ENCODE measurements at regions not wholly inside any gene's neighbourhood (a gene's known extent, or its start where the extent isn't known, plus 50 kb on each side); places are given as distances from the start of the nearest gene placed in this dataset.

- peak overlapping the region; percentile 71 for H3K27ac ChIP-seq (ENCODE audit: low read depth, low read length)
Measured at GRCh38 chr2:181779288-181780021, 99.1 kb upstream of the NEUROD1 start.

GRCh38 chr2:181780047-181780651, 99.8 kb upstream of the NEUROD1 start:
- 43% methylated on average over 1 of the region's 1 CpG for WGBS (ENCODE audit: insufficient coverage)
- peak overlapping the region; percentile 71 for H3K27ac ChIP-seq (ENCODE audit: low read depth, low read length)
- DNase-seq (ENCODE audit: low read depth in 4 of 6, low spot score in 6 of 6), result peak in 4 of 6 donors; percentile 26 to 78 (median 36)

More at GRCh38 chr2:181779288-181780021, 99.1 kb upstream of the NEUROD1 start:
- Histone ChIP-seq H3K9me3 (ENCODE audit: control insufficient read depth, insufficient read depth, low read length) (no peaks in the 10 kb centered on the region), H3K4me1 (ENCODE audit: control insufficient read depth, insufficient read depth, low read length) (peaks cover 4% of the 10 kb centered on the region), H3K36me3 (ENCODE audit: control insufficient read depth, insufficient read depth, low read length) (no peaks in the 10 kb centered on the region), H3K27me3 (ENCODE audit: control insufficient read depth, insufficient read depth, low read length) (no peaks in the 10 kb centered on the region), H3K4me3 (ENCODE audit: low read depth, low read length) (no peak overlapping the region)
- no CpG with 5 or more reads among the region's 2 CpGs for WGBS (ENCODE audit: insufficient coverage)
- no peak for DNase-seq (ENCODE audit: low read depth in 4 of 6, low spot score in 6 of 6)

GRCh38 chr2:181780657-181781056, 100.3 kb upstream of the NEUROD1 start:
- no peaks in the 10 kb centered on the region for H3K27me3 ChIP-seq (ENCODE audit: control insufficient read depth, insufficient read depth, low read length)

More at GRCh38 chr2:181780047-181780651, 99.8 kb upstream of the NEUROD1 start:
- H3K9me3 ChIP-seq (ENCODE audit: control insufficient read depth, insufficient read depth, low read length), result no peaks in the 10 kb centered on the region
- no peak overlapping the region for H3K4me3 ChIP-seq (ENCODE audit: low read depth, low read length)
- H3K4me1 ChIP-seq (ENCODE audit: control insufficient read depth, insufficient read depth, low read length), result peaks cover 4% of the 10 kb centered on the region
- no peaks in the 10 kb centered on the region for H3K36me3 ChIP-seq (ENCODE audit: control insufficient read depth, insufficient read depth, low read length)
- no peaks in the 10 kb centered on the region for H3K27me3 ChIP-seq (ENCODE audit: control insufficient read depth, insufficient read depth, low read length)

GRCh38 chr2:181781078-181781786, 100.9 kb upstream of the NEUROD1 start:
- Histone ChIP-seq H3K9me3 (ENCODE audit: control insufficient read depth, insufficient read depth, low read length) (no peaks in the 10 kb centered on the region), H3K4me1 (ENCODE audit: control insufficient read depth, insufficient read depth, low read length) (peaks cover 4% of the 10 kb centered on the region), H3K27ac (ENCODE audit: low read depth, low read length) (peak overlapping the region; percentile 71), H3K27me3 (ENCODE audit: control insufficient read depth, insufficient read depth, low read length) (no peaks in the 10 kb centered on the region), H3K4me3 (ENCODE audit: low read depth, low read length) (no peak overlapping the region), H3K36me3 (ENCODE audit: control insufficient read depth, insufficient read depth, low read length) (no peaks in the 10 kb centered on the region)
- DNase-seq (ENCODE audit: low read depth in 4 of 6, low spot score in 6 of 6), result no peak

More at GRCh38 chr2:181780657-181781056, 100.3 kb upstream of the NEUROD1 start:
- peak overlapping the region; percentile 71 for H3K27ac ChIP-seq (ENCODE audit: low read depth, low read length)
- no peaks in the 10 kb centered on the region for H3K9me3 ChIP-seq (ENCODE audit: control insufficient read depth, insufficient read depth, low read length)
- no peak overlapping the region for H3K4me3 ChIP-seq (ENCODE audit: low read depth, low read length)
- no peak for DNase-seq (ENCODE audit: low read depth in 4 of 6, low spot score in 6 of 6)
- peaks cover 4% of the 10 kb centered on the region for H3K4me1 ChIP-seq (ENCODE audit: control insufficient read depth, insufficient read depth, low read length)
- H3K36me3 ChIP-seq (ENCODE audit: control insufficient read depth, insufficient read depth, low read length), result no peaks in the 10 kb centered on the region

GRCh38 chr2:181782660-181783059, 102.3 kb upstream of the NEUROD1 start:
- no peaks in the 10 kb centered on the region for H3K36me3 ChIP-seq (ENCODE audit: control insufficient read depth, insufficient read depth, low read length)
- no peak overlapping the region for H3K27ac ChIP-seq (ENCODE audit: low read depth, low read length)
- H3K27me3 ChIP-seq (ENCODE audit: control insufficient read depth, insufficient read depth, low read length), result no peaks in the 10 kb centered on the region
- DNase-seq (ENCODE audit: low read depth in 4 of 6, low spot score in 6 of 6), result peak in 1 of 6 donors; percentile 51
- no peak overlapping the region for H3K4me3 ChIP-seq (ENCODE audit: low read depth, low read length)
- peaks cover 4% of the 10 kb centered on the region for H3K4me1 ChIP-seq (ENCODE audit: control insufficient read depth, insufficient read depth, low read length)
- no peaks in the 10 kb centered on the region for H3K9me3 ChIP-seq (ENCODE audit: control insufficient read depth, insufficient read depth, low read length)

- WGBS (ENCODE audit: insufficient coverage), result no CpG with 5 or more reads among the region's 3 CpGs
- H3K4me3 ChIP-seq (ENCODE audit: low read depth, low read length), result no peak overlapping the region
Measured at GRCh38 chr2:181784556-181784955, 104.2 kb upstream of the NEUROD1 start.

GRCh38 chr2:181785691-181786344, 105.5 kb upstream of the NEUROD1 start:
- H3K4me1 ChIP-seq (ENCODE audit: control insufficient read depth, insufficient read depth, low read length), result peaks cover 4% of the 10 kb centered on the region
- no peaks in the 10 kb centered on the region for H3K27me3 ChIP-seq (ENCODE audit: control insufficient read depth, insufficient read depth, low read length)
- no CpG with 5 or more reads among the region's 2 CpGs for WGBS (ENCODE audit: insufficient coverage)

More at GRCh38 chr2:181784556-181784955, 104.2 kb upstream of the NEUROD1 start:
- Histone ChIP-seq H3K27me3 (ENCODE audit: control insufficient read depth, insufficient read depth, low read length) (no peaks in the 10 kb centered on the region), H3K9me3 (ENCODE audit: control insufficient read depth, insufficient read depth, low read length) (no peaks in the 10 kb centered on the region), H3K4me1 (ENCODE audit: control insufficient read depth, insufficient read depth, low read length) (peaks cover 4% of the 10 kb centered on the region), H3K27ac (ENCODE audit: low read depth, low read length) (no peak overlapping the region), H3K36me3 (ENCODE audit: control insufficient read depth, insufficient read depth, low read length) (no peaks in the 10 kb centered on the region)
- DNase-seq (ENCODE audit: low read depth in 4 of 6, low spot score in 6 of 6), result no peak

GRCh38 chr2:181786371-181787228, 104.9 kb upstream of the ITPRID2 start:
- Histone ChIP-seq H3K4me3 (ENCODE audit: low read depth, low read length) (no peak overlapping the region), H3K27ac (ENCODE audit: low read depth, low read length) (no peak overlapping the region), H3K4me1 (ENCODE audit: control insufficient read depth, insufficient read depth, low read length) (no peaks in the 10 kb centered on the region), H3K9me3 (ENCODE audit: control insufficient read depth, insufficient read depth, low read length) (no peaks in the 10 kb centered on the region), H3K27me3 (ENCODE audit: control insufficient read depth, insufficient read depth, low read length) (no peaks in the 10 kb centered on the region), H3K36me3 (ENCODE audit: control insufficient read depth, insufficient read depth, low read length) (no peaks in the 10 kb centered on the region)
- WGBS (ENCODE audit: insufficient coverage), result 100% methylated on average over 2 of the region's 4 CpGs
- DNase-seq (ENCODE audit: low read depth in 4 of 6, low spot score in 6 of 6), result no peak

More at GRCh38 chr2:181785691-181786344, 105.5 kb upstream of the NEUROD1 start:
- Histone ChIP-seq H3K4me3 (ENCODE audit: low read depth, low read length) (no peak overlapping the region), H3K27ac (ENCODE audit: low read depth, low read length) (no peak overlapping the region), H3K9me3 (ENCODE audit: control insufficient read depth, insufficient read depth, low read length) (no peaks in the 10 kb centered on the region), H3K36me3 (ENCODE audit: control insufficient read depth, insufficient read depth, low read length) (no peaks in the 10 kb centered on the region)
- no peak for DNase-seq (ENCODE audit: low read depth in 4 of 6, low spot score in 6 of 6)
